ENCODE measurements at regions not wholly inside any gene's neighbourhood (a gene's known extent, or its start where the extent isn't known, plus 50 kb on each side); places are given as distances from the start of the nearest gene placed in this dataset.
"Not testable (repeated sequence)": the region's sequence is repeated elsewhere in the genome, so short reads cannot be mapped to it uniquely, and the experiment has no call there.

DNA sequence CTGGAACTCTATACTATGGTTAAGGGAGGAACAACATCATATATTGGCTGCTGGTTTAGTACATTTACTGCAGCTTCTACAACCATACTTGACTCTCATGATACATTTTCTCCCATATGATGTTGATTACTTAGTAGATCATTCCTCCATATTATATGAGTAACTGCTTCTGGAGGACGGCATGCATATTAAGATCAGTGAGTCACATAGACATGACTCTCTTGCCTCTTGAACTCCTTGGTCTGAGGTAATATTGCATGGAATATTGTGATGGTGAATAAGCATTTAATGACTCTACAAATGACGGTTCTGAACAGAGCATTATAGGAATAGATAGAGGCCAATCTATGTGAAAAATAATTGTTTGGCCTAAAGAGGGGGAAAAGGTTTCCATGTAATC is 418.8 kb upstream of the SPHKAP start:
- DNase-seq (ENCODE audit: low spot score): peak; percentile 56

DNA sequence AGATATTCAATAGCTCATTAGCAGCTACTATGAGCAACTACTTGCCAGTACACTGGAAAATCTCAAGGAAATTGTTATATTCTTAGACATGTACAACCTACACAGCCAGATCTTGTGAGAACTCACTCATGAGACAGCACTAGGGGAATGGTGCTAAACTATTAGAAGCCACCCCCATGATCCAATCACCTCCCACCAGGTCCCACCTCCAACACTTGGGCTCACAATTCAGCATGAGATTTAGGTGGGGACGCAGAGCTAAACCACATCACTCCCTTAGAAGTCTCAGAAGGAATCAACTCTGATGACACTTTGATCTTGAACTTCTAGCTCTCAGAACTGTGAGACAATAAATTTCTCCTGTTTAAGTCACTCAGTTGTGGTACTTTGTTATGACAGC is 418.3 kb upstream of the SPHKAP start:
- FAIRE-seq (no peak), DNase-seq (ENCODE audit: low spot score) (no peak)

More for the DNA sequence above, 418.8 kb upstream of the SPHKAP start:
- no peak for FAIRE-seq

DNA sequence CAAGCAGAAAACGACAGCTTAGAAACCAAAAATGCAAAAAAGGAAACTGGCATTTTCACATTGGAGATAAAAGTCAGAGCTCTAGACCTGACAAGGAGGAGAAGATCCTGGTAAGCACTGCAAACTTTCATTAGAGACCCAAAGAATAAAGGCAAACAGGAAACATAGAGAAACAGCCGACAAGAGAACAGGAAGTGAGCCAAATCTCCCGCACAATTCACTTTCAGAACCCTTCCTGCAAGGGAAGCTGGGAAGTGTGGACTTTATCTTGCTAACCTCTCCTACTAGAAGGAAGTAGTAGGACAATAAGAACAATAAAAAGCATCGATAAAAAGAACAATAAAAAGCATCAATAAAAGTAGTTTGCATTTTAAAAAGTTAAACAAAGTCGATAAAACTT is 417.8 kb upstream of the SPHKAP start:
- FAIRE-seq: no peak
- no peak for DNase-seq (ENCODE audit: low spot score)

DNA sequence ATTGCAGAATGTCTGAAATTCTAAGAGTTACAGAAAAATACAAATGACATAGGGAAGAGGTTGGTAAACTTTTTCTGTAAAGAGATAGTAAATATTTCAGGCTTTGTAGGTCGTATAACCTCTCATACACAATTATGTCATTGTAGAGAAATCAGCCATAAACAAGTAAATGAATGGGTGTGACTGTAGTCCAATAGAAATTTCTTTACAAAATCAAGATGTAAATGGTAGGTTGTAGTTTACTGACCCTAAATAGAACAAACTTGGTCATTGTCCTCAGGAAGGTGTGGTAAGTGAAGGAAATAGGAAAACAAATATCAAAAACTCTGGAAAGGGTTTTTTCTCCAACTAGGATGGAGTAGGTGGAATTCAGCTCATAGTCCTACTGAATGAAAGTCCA is 415.5 kb upstream of the SPHKAP start:
- DNase-seq (ENCODE audit: low spot score) (no peak), FAIRE-seq (no peak)

DNA sequence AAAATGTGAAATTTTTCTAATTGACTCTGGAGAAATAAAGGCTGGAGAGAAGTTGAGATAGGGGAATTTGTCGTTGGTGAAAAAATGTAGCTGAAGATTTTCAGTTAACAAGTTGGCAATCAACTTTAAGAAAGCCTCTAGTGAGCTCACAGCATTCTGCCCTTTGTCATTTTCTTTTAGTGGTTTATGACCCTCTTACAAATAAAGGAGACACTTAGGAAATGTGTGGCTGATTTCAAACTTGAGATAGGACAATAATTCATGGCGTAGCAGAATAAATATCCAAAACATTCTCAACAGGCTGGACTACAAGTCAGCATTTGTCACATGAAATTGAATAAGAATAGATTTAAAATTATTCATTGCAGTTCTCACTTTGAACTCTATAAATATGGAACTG is 412.5 kb upstream of the SPHKAP start:
- no peak for FAIRE-seq
- DNase-seq (ENCODE audit: low spot score): no peak

DNA sequence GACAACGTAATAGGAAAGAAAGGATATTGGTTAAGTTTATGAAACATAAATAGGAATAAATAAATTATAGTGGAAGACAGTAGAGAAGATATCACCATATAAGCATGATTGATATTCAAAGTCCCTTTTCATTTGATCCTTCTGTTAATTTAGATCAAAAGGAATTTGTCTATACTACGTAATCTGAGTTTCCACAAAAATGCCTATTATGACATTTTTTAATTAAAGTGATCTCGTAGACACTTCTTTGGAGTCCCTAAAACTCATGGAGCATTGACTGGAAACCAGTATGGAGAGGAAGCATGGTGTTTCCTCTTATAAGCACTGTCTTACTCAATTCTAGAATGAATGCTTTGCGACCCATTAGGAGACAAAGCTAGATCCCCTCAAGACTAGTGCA is 411.4 kb upstream of the SPHKAP start:
- DNase-seq (ENCODE audit: low spot score) (no peak), FAIRE-seq (no peak)

DNA sequence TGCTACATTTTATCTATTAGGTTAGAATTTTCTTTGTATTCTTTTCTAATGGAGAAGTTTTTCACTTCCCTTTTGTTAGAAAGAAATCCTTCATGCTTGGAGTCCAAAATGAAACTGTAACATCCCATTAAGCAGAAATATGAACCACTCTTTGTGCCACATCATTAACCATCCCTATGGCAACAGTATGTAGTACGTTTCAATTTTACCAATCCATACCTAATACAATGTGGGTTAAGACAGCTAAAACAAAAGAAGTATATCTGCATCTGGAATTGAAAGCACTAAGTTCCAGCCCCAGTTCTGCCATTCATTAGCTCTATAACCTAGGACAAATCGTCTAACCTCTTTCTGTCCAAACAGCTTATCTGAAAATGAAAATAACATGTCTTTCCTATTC is 409.2 kb upstream of the SPHKAP start:
- no peak for FAIRE-seq
- no peak for DNase-seq (ENCODE audit: low spot score)

DNA sequence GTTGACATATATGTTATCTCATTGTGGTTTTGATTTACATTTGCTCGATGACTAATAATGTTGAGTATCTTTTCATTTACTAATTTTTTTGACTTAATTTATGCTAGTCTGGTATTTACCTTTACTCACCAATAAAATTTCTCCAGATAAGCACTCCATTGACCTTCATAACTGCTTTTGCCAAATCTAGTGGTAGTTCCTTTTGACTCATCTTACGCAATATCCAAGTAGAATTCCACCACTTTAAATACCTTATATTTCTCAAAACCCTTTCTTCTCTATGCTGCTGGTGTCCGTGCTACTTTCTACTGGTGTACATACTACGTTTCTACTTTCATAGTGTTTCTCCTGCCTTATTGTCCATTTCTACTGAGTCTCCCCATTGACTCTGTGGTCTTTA is 407.6 kb upstream of the SPHKAP start:
- FAIRE-seq: no peak
- no peak for DNase-seq (ENCODE audit: low spot score)

DNA sequence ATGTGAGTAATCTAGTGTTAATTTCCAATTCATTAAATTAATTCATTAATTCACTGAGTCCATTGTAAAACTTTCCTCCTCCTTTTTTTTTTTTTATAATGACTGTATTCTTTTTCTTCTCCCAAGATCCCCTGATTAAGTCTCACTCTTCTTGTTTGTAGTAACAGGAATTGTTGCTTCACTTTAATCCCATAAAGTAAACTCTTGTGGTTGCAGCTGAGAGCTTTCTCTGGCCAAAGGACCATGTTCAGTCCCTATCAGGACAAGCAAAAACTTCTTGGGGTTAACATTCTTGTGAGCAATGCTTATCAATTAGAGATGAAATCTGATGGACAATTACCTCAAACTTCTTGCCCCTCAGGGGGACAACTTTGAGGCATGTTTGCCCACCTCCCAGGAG is 400.2 kb upstream of the SPHKAP start:
- no peak for FAIRE-seq

DNA sequence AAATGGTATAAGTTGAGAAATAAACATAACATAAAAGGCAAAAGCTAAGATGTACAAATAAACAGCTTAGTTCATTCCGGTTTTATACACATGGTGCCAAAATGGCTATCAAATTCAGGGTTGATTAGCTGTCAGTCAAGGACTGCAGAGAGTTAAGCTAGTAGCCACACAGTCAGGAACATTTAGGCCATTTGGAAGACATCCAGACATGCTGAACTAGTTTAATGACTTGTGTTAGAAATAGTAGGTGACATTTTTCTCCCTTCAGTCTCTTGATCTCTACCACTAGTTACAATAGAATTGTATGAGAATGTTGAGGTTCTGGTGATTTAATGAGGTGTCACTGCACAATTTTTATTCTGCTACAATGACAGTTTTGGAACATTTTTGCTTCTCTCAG is 394.4 kb upstream of the SPHKAP start:
- DNase-seq (ENCODE audit: low spot score) (no peak), FAIRE-seq (no peak)

More for the DNA sequence above, 400.2 kb upstream of the SPHKAP start:
- DNase-seq (ENCODE audit: low spot score): no peak

DNA sequence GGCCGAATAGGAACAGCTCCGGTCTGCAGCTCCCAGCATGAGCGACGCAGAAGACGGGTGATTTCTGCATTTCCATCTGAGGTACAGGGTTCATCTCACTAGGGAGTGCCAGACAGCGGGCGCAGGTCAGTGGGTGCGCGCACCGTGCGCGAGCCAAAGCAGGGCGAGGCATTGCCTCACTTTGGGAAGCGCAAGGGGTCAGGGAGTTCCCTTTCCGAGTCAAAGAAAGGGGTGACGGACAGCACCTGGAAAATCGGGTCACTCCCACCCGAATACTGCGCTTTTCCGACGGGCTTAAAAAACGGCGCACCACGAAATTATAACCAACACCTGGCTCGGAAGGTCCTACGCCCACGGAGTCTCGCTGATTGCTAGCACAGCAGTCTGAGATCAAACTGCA is 386.8 kb upstream of the SPHKAP start:
- DNase-seq (ENCODE audit: low spot score); FAIRE-seq: not testable (repeated sequence)

DNA sequence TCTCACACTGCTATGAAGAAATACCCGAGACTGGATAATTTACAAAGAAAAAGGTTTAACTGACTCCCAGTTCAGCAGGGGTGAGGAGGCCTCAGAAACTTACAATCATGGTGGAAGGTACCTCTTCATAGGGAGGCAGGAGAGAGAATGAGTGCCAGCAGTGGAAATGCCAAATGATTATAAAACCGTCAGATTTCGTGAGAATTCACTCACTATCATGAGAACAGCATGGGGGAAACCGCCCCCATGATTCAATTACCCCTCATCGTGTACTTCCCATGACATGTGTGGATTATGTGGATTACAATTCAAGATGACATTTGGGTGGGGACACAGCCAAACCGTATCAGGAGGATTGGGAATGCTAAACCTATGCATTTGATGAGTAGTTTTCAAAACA is 380.3 kb upstream of the SPHKAP start:
- DNase-seq (ENCODE audit: low spot score) (no peak), FAIRE-seq (no peak)

DNA sequence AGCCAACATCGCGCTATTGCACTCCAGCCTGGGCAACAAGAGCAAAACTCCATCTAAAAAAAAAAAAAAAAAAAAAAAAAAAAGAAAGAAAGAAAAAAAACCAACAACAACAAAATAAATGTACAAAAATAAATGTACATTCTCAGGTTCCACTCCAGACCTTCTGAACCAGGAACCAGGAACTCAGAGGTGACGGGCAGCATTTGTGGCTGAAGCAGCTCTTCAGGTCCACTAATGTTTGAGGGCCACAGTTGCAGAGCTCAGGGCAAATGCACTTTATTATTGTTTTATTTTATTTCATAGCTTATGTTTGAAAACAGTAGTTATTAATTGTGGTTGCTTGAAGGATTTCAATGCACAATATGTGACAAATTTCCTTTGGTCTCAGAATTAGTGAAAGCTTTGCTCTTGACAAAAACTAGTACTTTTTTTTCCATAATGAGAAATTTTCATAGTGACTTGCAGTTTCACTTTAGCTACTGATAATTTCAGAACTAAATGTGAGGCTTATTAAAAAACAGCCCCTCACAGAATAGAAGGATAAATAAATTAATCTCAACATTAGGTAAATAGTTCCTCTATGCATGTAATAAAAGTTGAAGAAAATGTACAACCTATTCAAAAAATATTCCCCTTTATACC is 378.4 kb upstream of the SPHKAP start:
- FAIRE-seq: no peak
- DNase-seq (ENCODE audit: low spot score): no peak

DNA sequence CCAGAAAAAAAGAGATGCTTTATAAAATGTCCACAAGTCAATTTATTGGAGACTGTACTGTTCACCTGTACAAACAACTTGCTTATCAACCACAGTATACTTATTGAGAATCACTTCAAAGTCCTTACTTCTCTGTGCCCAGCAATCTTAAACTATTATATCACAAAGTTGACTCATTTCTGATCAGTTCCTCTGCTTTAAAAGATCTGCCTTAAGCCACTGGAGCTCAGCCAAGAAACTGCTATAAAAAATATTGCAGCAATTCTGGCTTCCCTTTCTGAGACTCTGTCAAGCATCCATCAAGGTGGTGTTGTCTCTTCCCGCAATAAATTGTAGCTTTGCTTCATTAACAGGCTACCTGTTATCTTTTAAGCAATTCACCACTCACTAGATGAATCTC is 375.2 kb upstream of the SPHKAP start:
- FAIRE-seq (no peak), DNase-seq (ENCODE audit: low spot score) (no peak)

DNA sequence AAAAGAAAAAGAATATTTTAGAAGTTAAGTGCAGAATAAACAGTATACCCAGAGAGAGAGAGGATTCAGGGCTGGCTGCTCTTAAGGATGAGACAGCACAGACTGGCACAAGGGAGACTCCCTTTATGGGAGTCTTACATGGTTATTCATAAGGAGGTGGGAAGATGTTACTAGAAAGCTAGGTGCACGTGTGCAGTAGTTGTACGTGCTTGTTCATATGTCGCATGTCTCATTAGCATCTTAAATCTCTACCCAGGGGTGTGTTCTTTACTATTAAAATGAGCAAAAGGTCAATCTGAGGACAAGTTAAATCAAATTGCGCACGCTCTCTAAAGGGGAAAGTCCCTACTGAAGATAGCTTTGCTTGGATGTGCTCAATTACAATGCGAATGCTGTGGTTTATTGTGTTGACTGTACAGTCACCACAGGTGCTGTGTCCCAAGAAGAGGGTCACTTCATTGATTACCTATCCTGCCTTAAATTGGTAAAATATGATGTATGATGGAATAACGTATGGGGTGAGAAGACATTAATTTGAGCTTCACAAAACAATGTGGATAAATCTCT is 368.0 kb upstream of the SPHKAP start:
- FAIRE-seq (no peak), DNase-seq (ENCODE audit: low spot score) (peak; percentile 29)

DNA sequence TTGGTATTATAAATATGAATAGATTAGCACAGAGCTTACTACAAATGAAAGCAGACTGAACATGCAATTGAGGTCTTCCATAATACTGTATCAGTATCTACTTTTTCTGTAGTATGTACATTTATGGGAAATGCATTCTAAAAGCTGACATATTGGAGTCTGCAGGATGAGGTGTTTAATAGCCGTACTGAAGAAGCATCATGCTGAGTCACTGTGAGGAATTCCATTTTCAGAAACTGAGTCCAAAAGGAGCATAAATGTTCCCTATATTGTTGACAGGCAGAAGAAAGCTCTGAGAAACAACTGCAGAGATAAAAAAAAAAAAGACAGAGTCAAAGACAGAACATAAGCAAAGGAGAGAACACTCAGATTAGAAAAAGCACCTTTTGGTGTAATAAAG is 366.7 kb upstream of the SPHKAP start:
- peak; percentile 34 for DNase-seq (ENCODE audit: low spot score)
- no peak for FAIRE-seq

DNA sequence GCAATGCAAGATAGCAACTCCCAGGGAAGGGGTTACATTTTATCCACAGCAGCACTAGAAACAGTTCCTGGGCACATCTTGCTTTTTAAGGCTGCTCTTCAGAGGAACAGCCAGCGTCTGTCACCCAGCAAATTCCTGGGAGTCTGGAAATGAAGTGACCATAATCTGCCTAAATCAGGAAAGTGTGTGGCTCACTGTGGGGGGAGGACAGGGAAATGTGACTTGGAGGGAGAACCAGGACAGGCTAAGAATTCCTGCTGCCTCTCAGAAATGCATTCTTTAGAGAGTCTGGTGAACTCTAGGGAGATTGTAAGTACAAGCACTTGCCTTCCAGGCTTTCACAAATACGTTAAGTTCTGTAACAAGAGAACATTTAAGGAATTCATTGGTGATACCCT is 364.3 kb upstream of the SPHKAP start:
- no peak for FAIRE-seq
- no peak for DNase-seq (ENCODE audit: low spot score)

DNA sequence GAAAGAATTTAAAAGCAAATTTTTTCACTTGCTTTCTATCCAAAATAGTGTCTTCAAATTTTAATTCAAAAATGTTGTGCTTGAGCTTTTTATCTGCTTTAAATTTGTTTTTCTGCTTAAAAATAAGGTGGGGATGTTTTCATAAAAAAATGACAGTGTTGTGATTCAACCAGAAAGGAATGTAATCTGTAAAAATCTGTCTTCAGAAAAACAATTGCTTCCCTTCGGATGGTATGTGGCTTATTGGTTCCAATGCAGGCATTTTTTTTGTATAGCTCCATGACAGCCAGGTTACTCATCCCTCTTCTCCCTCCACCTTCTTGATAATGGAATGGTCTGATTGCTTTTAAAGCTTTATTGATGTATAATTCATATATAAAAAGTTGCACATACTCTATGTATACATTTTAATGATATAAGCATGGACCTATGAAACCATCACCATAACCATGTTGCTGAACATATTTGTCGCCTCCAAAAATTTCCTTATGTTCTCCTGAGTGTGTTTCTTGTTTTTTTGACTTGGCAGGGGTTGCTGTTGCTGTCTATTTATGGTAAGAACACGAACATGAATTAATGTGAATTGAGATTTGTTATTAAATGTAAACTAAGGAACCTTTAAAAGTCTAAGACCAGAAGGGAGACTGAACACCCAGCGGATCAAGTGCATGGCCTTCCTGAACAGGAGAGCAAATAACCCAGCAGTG is 363.7 kb upstream of the SPHKAP start:
- FAIRE-seq: peak; percentile 60
- peak; percentile 56 for DNase-seq (ENCODE audit: low spot score)

DNA sequence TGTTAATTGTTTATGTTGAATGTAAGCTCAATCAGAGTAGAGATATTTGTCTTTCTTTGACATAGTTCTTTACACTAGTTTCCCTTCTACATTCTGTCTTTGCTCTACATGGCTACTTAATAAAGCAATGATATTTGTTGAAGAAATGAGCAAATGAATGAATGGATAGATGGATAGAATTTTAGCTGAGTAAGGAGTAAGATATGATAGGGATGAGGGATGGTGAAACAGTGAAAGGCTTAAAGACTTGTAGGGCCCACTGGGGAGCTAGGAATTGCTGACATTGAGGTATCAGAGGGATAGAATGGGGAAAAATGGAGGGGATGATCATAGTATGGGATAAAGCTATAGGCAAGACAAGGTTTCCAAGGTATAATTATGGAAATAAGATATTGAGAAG is 361.6 kb upstream of the SPHKAP start:
- no peak for FAIRE-seq

DNA sequence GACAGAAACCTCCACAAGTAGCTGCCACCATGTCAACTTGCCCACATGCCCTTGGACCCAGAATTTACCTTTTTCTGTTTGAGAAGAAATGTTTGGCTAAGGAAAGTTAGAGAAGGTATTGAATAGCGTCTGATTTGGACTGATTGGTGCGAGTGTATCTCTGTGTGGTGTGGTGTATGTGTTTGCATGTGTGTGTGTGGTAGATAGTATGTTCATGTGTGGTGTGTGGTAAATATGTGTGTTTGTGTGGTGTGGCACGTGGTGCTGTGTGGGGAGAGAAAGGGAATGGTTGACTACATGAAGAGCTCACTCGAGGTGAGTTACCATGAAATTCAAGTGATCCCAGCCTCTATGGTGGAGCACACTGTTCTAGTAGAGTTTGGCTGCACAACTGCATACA is 360.8 kb upstream of the SPHKAP start:
- DNase-seq (ENCODE audit: low spot score): no peak
- FAIRE-seq: no peak

More for the DNA sequence above, 361.6 kb upstream of the SPHKAP start:
- DNase-seq (ENCODE audit: low spot score): no peak

DNA sequence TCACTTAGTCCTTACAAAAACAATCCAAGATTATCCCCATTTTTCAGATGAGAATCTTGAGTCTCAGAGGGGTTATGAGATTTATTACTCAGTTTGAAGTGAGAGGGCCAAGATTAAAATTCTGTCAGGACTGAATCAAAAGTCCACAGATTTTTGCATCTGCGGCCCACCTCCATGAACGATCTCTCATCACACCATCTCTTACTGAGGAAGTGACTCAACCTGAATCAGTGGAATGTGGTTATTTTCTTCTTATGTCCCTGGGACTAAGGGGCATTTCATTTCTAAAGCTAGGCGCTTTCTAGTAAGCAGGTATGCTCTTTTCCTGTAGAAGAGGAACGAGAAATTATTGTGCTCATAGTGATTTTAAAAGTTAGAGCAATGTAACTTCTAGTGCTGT is 360.3 kb upstream of the SPHKAP start:
- FAIRE-seq (peak; percentile 85), DNase-seq (ENCODE audit: low spot score) (peak; percentile 69)

DNA sequence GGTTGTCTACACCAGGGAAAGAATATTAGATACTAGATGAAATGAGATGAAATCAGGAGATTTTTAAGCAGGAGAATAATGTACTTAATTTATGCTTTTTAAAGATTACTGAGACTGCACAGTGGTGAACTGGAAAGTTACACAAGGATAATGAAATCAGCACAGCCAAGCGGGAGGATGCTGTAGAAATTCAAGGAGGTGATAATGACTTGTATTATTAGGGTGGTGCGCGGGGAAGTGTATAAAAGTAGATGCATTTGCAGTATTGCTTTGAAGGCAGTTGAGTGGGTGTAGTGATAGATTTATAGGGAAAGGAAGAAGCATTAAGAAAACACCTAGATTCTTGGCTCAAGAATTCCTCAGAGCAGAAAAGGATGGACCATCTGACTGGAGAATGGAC is 359.5 kb upstream of the SPHKAP start:
- FAIRE-seq: no peak
- no peak for DNase-seq (ENCODE audit: low spot score)

DNA sequence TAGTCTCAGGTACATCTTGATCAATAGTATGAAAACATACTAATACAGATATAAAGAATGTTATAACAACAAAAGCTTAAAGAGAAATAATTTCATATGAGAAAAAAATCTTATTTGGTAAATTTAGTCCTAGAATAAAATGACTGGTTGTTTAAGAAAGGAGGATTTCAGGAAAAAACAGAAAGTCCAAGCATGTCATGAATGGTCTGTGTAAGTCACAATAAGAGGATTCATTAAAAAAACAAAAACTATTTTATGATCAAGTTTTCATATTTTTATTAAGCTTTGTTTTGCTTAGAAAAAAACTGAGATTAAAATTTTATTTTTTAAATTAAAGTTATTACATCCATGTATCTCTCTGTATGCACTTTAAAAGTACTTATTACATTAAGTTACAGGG is 353.9 kb upstream of the SPHKAP start:
- DNase-seq (ENCODE audit: low spot score) (peak; percentile 33), FAIRE-seq (peak; percentile 55)
